NCI-H345 (cell line): ENCODE measurements at regions not wholly inside any gene's neighbourhood (a gene's known extent, or its start where the extent isn't known, plus 50 kb on each side); places are given as distances from the start of the nearest gene placed in this dataset.
"Not testable (repeated sequence)": the region's sequence is repeated elsewhere in the genome, so short reads cannot be mapped to it uniquely, and the experiment has no call there.

Experiments
- DNase-seq: peaks from one replicate; lab custom pipeline; 2025; lab: John Stamatoyannopoulos, UW

GRCh38 chrX:85808217-85808616, 239.1 kb downstream of the CHM start:
- DNase-seq, result no peak

DNA sequence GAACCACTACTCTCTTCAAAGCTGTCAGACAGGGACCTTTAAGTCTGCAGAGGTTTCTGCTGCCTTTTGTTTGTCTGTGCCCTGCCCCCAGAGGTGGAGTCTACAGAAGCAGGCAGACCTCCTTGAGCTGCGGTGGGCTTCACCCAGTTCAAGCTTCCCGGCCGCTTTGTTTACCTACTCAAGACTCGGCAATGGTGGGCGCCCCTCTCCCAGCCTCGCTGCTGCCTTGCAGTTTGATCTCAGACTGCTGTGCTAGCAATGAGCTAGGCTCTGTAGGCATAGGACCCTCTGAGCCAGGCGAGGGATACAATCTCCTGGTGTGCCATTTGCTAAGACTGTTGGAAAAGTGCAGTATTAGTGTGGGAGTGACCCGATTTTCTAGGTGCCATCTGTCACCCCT, 275.0 kb downstream of the CHM start:
- not testable (repeated sequence) for DNase-seq

DNA sequence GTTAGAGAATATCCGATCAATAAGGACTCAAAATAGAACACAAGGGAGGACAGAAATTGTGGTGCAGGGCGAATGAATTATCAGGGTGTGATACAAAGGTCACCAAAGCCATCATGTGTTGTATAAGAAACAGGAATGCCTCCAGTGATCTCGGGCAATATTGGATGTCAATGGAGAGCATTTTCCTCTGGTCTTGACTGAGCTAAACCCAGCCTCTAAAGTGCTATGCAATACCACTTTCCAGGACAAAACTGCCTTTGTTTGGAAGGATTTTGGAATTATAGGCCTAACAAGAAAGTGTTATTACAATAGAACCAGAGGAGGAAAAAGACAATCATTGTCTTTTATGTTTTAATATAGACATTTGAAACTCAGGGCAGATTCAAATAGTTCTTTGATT, 281.7 kb downstream of the CHM start:
- DNase-seq, result no peak

DNA sequence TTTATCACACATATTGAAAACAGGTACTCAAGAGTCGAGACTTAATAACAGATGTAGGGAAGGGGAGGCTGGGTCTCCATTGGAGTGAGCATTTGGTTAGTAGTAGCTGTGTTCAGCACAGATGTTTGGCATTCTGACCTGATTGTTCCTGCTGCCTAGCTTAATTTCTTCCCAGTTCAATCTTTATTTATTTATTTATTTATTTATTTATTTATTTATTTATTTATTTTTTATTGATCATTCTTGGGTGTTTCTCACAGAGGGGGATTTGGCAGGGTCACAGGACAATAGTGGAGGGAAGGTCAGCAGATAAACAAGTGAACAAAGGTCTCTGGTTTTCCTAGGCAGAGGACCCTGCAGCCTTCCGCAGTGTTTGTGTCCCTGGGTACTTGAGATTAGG, 324.3 kb downstream of the CHM start:
- DNase-seq, result not testable (repeated sequence)

GRCh38 chrX:85703233-85703632, 323.8 kb upstream of the POF1B start:
- DNase-seq, result not testable (repeated sequence)

GRCh38 chrX:85698921-85699320, 319.5 kb upstream of the POF1B start:
- no peak for DNase-seq

- DNase-seq, result no peak
These were observed 306.4 kb upstream of the POF1B start for GRCh38 chrX:85685843-85686242.

GRCh38 chrX:85666471-85666870, 287.0 kb upstream of the POF1B start:
- DNase-seq, result no peak

DNA sequence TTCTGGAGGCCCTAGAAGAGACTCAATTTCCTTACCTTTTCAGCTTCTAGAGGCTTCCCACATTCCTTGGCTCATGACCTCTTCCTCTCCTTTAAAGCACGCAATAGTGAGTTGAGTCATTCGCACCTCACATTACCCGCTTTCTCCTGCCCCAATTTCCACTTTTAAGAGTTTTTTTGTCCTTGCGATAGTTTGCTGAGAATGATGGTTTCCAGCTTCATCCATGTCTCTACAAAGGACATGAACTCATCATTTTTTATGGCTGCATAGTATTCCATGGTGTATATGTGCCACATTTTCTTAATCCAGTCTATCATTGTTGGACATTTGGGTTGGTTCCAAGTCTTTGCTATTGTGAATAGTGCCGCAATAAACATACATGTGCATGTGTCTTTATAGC, 284.5 kb upstream of the POF1B start:
- not testable (repeated sequence) for DNase-seq

DNA sequence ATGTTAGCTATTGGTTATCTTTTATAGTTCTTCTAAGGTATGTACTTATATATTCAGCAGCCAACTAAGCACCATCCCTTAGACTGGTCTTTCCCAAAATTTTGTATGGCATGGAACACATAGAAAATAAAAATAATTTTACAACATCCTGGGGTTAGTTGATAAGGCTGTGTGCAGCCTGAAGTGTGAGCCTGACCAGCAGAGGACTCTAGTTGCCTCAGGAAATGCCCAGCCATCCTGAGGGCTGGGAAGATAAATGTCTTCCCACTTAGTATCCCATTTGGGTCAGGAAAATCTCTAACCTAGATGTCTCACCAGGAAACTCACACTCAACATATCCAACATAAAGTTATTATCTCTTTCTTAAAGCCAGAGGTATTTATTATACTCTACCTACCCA, 251.4 kb upstream of the POF1B start:
- DNase-seq, result no peak

DNA sequence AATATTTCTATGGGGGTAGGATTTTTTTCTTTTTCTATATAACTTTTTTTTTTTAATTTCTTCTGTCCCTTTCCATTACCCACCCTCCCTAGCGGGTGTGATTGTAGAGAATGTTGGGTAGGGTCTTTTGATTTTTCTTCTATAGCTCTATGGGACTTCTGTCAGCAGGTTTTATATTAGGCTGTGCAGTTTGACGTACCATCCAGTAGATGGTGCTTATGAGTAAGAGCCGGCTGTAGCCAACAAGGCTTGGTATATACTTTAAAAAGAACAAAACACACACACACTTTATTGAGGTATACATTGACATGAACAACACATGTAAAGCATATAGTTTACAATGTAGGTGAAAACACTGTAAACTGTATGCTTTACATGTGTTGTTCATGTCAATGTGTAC, 247.9 kb upstream of the POF1B start:
- no peak for DNase-seq

- no peak for DNase-seq
These were observed 243.2 kb upstream of the POF1B start for GRCh38 chrX:85622635-85623034.

GRCh38 chrX:85620466-85620865, 241.0 kb upstream of the POF1B start:
- DNase-seq, result no peak

GRCh38 chrX:85619962-85620361, 240.5 kb upstream of the POF1B start:
- DNase-seq, result no peak

DNA sequence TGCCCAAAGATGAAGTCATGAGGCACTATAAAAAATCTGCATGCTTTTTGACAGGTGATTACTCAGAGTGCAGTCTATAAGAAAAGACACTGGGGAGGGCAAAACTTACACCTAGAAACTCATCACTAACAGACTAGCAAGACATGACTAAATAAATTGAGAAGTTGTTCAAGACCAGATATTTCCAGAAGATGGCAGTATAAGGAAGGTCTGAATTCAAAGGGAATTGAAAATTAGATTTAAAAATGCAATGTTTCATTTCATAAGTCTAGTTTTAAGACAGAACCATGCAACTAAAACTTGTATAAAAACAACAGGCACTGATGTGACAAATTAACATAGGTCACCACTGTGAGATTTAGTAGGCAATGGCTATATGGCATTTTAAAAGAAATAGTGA, 232.5 kb upstream of the POF1B start:
- no peak for DNase-seq

- no peak for DNase-seq
These were observed 213.5 kb upstream of the POF1B start for GRCh38 chrX:85592980-85593379.

GRCh38 chrX:85591536-85591935, 212.1 kb upstream of the POF1B start:
- no peak for DNase-seq

GRCh38 chrX:85590638-85591037, 211.2 kb upstream of the POF1B start:
- DNase-seq, result no peak

GRCh38 chrX:85573801-85574200, 194.3 kb upstream of the POF1B start:
- DNase-seq, result no peak

DNA sequence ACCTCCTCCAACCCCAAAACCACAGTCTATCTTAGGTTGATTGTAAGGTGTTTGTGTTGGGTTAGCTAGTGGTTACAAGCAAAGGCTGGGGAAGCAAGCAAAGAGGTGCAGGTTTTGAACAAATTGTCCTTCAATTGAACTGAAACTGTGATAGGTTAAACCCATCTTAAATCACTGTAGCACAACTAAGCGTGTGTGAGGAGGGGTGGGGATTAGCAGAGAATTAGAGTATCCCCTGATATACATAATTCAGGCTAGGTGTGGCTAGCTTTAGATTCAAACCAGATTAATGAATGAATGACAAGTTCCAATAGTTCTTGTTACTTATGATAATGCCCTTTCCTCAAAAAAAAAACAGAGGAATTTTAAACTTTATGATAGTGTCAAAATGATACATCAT, 191.0 kb upstream of the POF1B start:
- DNase-seq, result no peak

DNA sequence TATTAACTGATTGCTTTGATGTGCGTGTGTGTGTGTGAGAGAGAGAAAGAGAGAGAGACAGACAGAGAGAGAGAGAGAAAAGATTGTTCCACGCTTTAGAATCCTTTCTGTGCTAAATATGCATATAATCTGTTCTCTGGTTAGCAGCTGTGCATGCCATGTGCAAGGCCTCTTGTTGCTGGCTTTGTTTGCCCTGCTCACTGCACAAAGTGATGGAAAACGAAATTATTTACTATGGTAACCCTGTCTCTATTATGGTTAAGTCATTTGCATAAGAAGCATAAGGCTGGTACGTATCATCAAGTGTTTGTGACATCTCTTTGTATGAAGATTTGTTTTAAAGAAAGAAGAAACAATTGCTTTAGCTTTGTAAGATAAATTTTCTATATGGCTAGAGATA, 190.2 kb upstream of the POF1B start:
- peak; percentile 56 for DNase-seq

DNA sequence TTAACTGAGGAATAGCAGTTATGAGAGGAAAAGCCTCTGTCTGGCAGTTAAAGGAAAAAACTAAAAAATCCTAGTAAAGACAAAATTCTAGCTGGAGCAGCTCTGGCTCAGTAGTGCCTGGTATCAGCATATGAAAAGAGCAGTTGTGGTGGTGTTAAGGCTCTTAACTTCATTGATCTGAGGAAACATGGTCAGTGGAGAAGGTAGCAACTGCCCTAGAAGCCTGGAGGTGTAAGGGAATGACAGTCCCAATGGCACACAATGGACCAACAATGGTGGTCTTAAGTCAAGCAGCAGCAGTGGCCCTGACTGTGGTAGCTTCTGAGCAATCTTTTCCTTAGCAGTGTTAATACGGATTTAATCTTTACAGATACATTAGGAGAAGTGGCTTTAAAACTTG, 189.6 kb upstream of the POF1B start:
- DNase-seq, result no peak

DNA sequence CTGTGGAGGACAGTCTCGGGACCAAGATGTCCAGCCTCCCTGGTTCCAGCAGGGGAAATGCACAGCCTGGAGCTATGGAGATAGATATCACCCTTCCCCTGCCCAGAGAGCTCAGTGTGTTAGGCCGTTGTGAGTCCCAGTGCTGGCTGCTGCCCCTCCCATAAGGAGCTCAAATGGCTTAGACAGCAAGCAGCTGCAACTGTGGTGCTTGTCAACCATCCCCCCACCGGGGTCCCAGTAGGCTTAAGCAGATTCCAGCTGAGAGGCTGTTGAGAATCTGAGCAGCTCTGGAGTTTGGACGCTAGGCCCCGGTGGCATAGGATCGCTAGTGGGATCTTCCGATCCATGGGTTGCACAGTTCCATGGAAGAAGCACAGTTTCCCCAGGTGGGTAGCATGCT, 181.8 kb upstream of the POF1B start:
- no peak for DNase-seq

- no peak for DNase-seq
These were observed 165.1 kb upstream of the POF1B start for GRCh38 chrX:85544609-85545008.

GRCh38 chrX:85543866-85544265, 164.4 kb upstream of the POF1B start:
- DNase-seq, result no peak
